Stimulated activated CD8-positive, alpha-beta memory T cell treated with anti-CD3 and anti-CD28 coated beads, Interleukin-2, amount 100 ng/mL, for 48 hours (primary cell): ENCODE measurements at regions not wholly inside any gene's neighbourhood (a gene's known extent, or its start where the extent isn't known, plus 50 kb on each side); places are given as distances from the start of the nearest gene placed in this dataset.
A peak's percentile ranks its signal among the peaks of the same experiment; 100 is the strongest.

Source experiments
- DNase-seq, 2 donors: peaks; one replicate each; pipeline ENCODE4 v3.0.0-alpha.2; 2020; ENCODE audit warnings: low read depth in 2 of 2

DNA sequence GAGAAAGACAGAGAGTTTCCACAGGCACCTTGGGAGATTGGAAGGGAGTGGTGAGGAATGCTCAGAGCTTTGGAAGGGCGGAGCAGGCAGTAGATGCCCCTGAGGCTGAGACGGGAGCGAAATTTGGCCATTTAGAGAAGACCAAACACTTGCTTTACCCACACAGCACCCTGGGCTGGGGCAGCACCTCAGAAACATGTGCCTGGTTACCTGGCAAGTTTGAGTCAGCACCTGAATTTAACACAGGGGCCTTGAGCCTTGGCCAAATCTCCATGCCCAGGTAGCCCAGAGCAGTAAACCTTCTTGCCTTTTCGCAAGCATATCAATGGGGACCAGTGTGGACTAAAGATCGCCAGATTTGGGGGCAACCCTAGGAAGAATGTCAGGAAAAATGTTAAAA is 111.9 kb upstream of the NFE2L3 start:
- DNase-seq: no peak

DNA sequence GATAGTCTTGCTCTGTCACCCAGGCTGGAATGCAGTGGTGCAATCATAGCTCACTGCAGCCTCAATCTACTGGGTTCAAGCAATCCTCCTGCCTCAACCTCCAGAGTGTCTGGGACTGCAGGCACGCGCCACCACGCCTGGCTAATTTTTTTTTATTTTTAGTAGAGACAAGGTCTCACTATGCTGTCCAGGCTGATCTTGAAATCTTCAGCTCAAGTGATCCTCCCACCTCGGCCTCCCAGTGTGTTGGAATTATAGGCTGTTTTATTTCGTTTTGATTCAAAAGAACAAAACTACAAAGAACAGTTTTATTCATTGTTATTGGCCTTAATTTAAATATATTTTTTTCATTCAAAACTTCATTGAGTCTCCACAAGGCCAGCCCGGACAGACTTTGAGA is 109.8 kb upstream of the NFE2L3 start:
- DNase-seq: no peak

DNA sequence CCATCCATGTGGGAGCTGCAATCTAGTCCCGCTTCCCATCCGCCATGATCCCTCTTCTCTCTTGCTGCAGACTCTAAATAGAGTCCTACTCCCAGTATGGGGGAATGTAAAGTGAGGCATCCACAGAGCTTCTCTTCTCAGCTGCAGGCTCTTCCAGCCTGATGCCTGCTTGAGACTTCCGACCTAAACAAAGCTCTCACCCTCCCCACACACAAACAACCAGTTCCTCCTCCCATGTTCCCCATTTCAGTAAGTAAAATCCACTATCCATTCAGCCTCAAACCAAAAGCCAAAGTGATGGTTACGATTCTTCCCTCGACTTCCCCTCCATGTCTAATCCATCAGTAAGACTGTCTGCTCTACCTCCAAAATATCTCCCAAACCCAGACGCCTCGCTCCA is 108.2 kb upstream of the NFE2L3 start:
- no peak for DNase-seq

DNA sequence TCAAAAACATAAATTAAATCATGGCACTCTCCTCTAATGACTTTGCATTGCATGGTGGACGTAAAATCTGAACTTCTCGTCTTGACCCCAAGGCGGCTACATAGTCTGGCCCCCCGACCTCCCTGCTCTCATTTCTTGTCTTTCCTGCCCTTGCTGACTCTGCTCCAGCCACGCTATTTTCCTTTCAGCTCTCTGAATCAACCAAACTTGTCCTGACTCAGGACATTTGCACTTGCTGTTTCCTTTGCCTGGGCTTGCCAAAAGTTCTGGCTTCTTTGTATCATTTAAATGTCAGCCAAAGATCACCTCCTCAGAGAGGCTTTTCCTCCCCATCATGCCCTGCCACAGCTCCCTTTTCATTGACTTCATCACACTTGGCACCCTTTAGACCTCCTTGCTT is 107.7 kb upstream of the NFE2L3 start:
- DNase-seq: no peak

DNA sequence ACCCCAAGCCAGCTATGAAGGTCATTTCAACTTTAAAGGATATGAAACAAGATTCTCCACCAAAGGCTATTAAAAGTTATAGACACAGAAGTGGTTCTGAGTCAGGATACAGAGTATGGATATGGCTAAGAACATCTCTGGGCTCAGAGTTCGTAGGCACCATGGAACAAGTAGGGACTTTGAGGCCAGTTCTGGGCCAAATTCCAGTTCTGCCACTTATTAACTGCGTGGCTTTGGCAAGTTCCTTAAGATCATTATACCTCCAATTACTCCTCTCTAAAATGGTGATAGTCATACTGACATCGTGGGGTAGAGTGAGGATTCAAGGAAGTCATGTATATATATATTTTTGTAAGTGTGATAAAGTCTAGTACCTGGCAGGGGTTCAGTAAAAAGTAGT is 105.8 kb upstream of the NFE2L3 start:
- no peak for DNase-seq

DNA sequence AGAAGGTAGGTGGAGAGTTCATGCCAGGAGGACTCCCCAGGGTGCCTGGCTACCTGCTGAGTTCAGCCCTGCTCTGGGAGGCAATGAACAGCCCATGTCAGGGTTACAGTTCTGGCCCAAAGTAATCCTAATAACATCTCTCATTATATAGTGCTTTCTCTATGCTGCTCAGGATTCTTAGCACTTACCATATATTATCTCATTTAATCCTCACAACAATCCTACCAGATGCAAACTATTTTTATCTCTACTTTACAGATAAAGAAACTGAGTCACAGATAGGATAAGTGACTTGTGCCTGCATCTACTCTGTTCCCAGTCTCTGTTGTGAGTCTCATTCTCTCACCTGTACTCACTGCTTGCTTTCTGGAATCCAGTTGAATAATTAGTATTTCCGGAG is 105.1 kb upstream of the NFE2L3 start:
- no peak for DNase-seq

DNA sequence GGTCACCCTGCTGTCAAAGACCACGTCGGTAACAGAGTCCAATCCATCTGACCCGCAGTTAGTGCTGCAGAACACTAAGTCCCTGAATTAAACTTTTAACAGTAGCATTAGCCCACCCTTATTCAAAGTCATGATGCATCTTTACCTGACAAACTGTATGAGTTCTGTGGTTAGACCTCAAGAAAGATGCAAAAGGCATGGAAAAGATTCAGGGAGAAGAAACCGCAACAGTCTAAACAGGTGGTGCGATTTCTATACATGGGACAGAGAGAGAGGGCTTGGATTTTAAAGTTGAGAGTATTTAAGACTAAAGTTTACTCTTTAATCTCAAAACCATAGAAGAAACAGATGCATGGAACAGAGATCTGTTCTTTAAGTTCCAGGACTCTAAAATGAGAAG is 103.3 kb upstream of the NFE2L3 start:
- no peak for DNase-seq

DNA sequence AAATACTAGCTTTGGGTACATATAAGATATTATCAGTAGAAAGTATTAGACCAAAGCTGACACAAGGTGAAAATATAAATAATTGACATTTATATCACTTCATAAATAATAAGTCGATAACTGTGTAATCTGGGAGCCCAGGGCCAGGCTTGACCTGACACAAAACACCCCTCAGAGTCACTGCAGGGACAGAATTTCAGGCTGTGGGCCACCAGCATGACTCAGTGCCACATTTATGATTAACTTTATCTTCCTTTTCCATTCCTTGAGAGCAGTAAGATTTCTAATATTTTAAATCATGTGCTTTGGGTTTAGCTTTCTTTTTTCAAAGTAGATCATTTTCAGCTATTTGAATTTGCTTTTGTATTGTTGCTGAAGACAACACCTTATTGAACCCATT is 102.9 kb upstream of the NFE2L3 start:
- DNase-seq: no peak

DNA sequence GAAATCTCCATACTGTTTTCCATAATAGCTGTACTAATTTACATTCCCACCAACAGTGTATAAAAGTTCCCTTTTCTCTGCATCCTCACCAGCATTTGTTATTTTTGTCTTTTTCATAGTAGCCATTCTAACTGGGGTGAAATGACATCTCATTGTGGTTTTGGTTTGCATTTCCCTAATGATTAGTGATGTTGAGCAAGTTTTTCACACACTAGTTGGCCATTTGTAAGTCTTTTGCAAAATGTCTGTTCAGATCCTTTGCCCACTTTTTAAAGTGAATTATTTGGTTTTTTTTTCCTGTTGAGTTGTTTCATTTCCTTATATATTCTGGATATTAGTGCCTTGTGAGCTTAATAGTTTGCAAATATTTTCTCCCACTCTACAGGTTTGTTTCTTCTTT is 101.0 kb upstream of the NFE2L3 start:
- no peak for DNase-seq

DNA sequence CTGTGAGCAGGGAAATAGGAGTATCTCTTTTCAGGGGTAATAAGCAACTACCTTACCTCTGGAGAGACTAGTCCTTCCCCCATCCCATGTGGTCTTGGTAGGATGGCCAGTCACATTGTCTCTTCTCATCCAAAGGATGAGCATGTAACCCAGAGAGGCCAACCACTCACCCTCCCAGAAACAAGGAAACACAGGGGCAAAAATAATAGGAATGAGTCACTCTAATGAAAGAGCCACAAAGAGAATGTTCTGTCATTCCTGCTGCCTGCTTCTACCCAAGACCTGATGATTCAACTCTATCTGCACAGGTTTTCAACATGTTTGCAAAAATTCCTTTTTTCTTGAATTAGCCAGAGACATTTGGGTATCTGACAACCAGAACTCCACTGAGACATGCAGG is 99.3 kb upstream of the NFE2L3 start:
- no peak for DNase-seq

DNA sequence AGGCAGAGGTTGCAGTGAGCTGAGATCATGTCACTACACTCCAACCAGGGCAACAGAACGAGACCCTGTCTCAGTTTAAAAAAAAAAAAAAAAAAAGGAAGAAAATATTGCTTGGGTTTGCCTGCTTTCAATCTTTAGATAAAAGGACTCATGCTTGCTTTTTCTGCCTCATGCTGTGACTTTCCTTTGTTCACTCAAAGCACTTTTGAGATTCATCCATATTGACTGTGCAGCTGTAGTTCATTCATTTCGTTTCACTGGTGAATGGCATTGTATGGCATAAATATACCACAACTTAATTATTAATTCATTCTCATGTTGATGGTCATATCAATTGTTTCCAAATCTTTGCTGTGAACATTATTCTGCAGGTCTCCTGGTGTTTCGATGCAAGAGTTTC is 97.6 kb upstream of the NFE2L3 start:
- DNase-seq: no peak

DNA sequence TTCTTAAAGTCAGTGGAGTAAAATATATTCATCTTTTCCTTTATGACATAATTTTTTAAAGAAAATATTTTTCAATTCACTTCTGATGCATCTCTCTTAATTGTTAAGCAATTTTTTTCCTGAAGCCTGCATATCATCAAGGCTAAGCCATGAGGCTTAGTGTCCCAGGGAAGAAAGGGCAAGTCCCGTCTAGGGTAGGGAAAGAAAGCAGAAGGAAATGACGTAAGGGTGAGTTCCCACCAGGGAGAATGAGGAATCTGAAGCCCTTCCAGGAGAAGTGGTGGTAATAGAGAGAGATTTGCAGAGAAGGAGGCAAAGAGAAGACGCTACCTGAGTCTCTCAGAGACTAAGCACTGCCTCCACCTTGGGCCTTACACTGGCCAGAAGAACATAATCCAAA is 96.8 kb upstream of the NFE2L3 start:
- no peak for DNase-seq

DNA sequence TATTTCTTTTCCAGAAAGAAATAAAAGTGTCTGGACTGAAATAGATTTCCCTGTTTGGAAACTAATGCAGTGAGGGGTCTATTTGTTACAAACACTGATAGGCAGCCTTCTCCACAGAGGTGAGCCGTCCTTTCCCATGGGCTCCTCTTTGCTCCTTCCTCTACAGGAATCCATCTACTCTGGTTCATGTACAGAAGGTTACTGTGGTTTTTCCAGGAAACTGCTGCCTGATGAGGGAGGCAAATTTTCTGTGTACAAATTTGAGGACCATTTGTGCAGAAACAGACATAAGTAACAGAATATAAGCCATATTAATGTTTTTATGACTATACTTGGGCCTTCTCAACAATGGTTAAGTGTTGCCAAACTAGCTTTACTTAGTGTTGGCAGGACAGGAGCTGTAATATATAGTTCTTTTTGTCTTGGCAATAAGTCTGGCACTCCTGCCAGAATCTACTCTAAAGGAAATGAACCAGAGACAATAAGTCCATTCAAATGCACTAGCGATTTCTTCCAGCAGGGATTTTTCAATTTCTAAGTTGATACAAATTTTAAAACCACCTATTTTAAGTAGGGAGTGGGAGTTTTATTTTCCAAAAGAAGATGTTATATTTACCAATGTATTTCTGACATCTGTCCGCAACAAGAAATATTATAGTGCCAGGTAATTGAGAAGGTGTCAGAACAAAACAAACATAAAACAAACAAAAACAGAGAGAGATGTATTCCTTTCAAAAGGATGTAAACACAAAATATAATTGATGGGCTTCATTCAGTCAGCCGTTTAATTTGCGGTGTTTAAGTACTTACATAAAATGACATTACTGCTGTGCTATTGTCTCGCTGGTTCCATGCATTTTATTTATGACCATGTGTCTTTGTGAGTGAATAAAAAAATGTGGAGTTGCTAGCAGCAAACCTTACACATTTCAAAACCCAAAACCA is 91.0 kb upstream of the NFE2L3 start:
- no peak for DNase-seq

DNA sequence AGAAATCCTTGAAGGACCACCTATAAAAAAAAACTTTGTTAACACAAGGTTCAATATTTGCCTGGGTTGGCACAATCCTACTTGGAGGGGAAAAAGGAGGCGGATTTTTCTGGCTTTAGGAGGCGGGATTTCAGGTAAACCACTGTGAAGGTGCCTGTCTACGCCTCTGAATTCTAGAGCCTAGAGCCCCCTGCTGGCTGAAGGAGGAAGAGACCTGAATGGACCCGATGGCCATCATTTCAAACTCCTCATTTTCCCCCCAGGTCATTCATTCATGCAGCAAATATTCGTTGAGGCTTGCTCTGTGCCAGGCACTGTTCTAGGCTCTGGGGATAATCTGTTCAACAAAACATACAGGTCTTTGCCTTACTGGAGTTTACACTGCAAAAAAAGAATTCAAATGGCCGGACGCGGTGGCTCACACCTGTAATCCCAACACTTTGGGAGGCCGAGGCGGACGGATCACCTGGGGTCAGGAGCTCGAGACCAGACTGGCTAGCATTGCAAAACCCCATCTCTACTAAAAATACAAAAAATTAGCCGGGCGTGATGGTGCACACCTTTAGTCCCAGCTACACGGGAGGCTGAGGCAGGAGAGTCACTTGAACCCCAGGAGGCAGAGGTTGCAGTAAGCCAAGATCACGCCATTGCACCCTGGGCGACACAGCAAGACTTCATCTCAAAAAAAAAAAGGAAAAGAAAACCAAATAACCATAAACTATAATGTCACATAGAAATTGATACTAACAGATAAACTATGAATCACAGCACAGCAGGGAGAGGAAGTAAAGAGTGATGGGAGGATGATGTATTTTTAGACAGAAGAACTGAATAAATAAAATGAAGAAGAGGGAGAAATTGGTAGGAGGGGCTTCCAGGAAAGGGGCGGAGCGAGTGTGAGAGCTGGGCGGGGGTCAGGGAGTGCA is 90.1 kb upstream of the NFE2L3 start:
- peak; percentile 41 to 62 for DNase-seq

DNA sequence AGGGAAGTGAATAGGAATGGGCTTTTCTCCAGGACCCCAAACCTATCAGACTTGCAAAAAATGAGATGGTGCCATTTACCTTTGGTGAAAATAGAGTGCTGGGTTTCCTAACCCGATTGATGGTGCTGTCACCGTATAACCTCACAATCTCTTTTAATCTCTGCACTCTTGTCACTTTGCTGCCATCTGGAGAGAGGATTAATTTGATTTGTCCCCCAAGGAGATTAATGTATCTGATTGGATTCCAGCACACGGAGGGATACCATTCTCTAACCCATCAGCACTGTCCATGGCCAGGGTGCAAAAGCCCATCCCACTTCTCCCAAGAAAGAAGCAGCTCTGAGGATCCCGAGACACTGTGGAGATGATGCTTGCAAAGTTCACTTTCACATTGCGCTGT is 86.3 kb upstream of the NFE2L3 start:
- no peak for DNase-seq

DNA sequence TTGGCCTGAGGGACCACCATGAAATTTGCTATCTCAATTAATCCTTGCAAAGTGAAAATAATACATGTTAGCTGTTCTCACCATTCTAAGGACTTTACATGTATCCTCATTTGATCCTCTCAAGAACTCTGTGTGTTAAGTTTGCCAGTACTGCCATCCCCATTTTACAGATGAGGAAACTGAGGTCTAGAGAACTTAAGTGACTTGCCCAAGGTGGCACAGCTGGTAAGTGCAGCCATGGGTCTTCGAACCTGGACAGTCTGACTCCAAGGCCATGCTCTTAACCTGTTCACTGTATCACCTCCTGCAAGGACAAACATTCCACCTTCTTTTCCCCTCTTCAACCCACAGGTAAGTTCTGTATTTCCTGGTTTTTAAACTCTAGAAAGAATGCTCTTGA is 85.3 kb upstream of the NFE2L3 start:
- no peak for DNase-seq

DNA sequence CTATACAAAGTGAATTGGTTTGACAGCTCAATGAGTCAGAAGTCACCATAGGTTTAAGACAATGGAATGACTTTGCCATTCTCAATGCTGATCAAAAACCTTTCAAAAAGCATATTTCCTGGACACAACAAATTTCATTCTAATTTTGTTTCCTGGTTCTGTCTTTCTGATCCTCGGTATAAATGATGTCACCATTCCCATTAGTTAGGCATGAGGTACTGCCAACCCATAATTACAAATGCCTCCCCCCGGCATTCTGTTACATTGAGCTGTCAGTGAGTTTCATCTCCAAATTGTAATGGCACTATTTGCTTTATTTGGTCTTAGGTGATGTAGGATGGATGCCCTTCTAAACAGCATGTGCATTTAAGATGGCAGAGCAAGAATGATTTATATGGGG is 81.7 kb upstream of the NFE2L3 start:
- no peak for DNase-seq

DNA sequence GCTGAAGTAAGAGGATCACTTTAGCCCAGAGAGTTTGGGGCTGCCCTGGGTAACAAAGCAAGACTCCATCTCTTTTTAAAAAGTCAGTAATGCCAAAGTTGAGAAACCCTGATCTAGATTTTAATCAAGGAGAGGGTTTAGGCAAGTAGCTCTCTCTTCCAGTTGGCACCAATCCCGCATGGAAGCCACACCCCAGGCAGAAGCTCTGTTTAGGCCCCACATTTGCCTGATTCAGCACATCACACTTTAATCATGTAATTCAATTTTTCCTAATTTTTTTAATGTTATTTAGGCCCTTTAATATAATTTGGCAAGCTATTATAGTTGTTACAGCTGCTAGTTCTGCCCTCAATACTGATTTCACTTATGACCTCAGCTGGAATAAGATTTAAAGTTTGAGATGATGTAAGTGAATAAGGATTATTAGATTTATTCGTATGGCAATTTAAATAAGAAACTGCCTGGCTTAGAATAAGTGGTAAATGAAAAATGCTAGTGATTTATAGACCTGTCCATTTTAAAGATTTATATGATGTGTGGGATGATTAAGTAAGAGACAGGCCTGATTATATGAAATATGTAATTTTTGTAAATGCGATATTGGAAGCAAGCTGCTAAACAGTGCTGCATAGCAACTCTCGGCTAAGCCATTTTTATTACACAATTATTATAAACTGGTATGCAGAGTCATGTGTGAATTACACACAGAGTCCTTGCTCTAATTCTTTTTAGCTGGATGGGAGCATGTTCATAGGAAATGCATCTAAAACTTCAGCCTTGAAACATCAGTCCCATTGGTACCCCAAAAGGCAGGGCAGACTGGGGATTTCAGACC is 80.2 kb upstream of the NFE2L3 start:
- no peak for DNase-seq

DNA sequence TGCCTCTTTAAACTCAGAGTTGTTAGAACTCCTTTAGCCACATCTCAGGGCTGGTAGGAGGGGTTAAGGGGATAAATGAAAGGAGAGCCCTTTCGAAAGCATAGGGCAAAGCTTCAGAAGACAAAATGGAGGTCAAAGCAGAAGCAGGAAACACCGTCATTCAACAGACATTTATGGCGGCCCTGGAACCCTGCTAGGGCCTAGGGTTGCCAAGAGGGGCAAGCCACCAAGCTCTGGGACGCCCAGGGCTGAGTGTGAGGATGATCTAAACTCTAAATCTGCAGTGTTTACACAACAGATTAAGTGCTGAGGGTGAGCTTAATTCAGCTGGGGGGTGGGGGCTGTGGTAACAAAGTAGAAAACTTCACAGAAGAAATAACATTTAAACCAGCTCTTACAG is 79.0 kb upstream of the NFE2L3 start:
- DNase-seq: no peak

DNA sequence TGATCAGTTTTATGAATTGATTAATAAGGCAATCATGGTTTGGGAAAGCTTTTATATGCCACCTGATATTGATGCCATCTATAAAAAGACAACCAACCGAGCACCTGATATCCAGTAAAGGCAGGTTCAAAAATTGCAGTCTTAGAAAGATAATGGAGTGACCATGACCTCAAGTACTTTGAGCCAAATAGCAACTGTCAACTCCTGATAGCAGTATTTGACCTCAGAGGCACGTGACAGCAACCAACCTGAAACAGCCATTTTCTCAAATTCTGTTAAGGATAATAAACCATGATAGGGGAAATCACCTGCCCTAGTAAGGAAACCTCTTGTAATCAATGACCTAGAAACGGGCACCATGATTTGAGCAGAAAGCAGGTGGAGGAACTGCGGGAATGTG is 77.1 kb upstream of the NFE2L3 start:
- DNase-seq: no peak

DNA sequence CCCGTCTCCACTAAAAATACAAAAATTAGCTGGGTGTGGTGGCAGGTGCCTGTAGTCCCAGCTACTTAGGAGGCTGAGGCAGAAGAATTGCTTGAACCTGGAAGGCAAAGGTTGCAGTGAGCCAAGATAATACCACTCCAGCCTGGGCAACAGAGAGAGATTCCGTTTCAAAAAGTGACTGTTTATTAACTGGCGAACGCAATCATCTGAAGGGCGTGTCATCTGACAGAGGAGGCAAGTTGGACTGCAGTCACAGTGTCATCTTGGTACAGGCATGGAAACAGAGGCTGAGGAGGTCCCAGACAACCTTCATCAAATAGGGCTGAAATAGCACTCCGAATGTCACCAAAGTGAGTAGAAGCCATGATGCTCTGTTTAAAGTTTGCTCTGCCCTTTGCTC is 75.3 kb upstream of the NFE2L3 start:
- DNase-seq: no peak
